DND-41 (cell line): ENCODE measurements at regions not wholly inside any gene's neighbourhood (a gene's known extent, or its start where the extent isn't known, plus 50 kb on each side); places are given as distances from the start of the nearest gene placed in this dataset.

Source experiments
- EZH2 ChIP-seq: IDR thresholded peaks from 3 replicates; pipeline ENCODE4 v1.6.1; 2012; ENCODE audit warnings: borderline replicate concordance, low read depth, mild to moderate bottlenecking, moderate library complexity, low read length, inconsistent platforms; ENCODE audit not compliant: severe bottlenecking
- TF ChIP-seq, protein P1 (sequence below): IDR thresholded peaks from 2 replicates; pipeline ENCODE4 v1.5.1; 2012; ENCODE audit warnings: borderline replicate concordance, low read length, moderate library complexity, mild to moderate bottlenecking; ENCODE audit not compliant: poor library complexity, severe bottlenecking; ENCODE audit errors: extremely low read depth

DNA sequence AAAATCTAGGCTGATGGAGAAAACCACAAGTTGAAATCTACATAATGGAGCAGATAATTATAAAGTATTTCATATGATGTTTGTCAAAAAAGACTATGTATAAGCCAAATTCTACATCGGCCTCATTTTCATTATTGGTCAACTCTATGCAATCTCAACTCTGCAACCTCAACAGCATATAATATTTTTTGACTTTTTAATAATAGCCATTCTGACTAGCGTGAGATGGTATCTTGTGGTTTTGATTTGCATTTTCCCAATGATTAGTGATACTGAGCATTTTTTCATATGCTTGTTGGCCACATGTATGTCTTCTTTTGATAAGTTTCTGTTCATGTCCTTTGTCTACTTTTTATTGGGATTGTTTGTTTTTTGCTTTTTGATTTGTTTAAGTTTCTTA is 496.1 kb upstream of the SLC39A10 start:
- TF ChIP-seq, protein P1, sequence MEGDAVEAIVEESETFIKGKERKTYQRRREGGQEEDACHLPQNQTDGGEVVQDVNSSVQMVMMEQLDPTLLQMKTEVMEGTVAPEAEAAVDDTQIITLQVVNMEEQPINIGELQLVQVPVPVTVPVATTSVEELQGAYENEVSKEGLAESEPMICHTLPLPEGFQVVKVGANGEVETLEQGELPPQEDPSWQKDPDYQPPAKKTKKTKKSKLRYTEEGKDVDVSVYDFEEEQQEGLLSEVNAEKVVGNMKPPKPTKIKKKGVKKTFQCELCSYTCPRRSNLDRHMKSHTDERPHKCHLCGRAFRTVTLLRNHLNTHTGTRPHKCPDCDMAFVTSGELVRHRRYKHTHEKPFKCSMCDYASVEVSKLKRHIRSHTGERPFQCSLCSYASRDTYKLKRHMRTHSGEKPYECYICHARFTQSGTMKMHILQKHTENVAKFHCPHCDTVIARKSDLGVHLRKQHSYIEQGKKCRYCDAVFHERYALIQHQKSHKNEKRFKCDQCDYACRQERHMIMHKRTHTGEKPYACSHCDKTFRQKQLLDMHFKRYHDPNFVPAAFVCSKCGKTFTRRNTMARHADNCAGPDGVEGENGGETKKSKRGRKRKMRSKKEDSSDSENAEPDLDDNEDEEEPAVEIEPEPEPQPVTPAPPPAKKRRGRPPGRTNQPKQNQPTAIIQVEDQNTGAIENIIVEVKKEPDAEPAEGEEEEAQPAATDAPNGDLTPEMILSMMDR, result no peak
- TF ChIP-seq EZH2, result no peak
